ENCODE measurements at regions not wholly inside any gene's neighbourhood (a gene's known extent, or its start where the extent isn't known, plus 50 kb on each side); places are given as distances from the start of the nearest gene placed in this dataset.

DNA sequence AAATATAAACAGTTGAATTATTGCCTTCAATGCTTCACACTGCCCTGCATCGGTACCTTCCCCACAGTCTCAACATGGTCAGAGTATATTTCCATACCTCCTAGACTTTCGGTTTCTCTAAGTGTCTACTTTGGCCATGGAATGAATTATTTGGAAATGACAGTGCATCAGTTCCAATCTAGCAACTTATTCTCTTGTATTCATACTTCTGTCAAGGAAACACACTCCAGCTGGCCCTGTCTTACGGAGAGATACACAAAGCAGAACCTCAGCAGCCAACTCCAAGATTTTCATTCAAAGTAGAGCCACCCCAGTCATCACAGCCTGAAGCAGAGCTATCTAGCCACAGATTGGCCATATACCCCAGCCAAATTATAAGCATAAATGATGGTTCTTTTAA, 518.4 kb upstream of the UBE2E2 start:
- Histone ChIP-seq H3K4me3 (ENCODE audit: insufficient read depth, low read length, poor library complexity, severe bottlenecking) (no peak overlapping the region), H2AFZ (ENCODE audit: low read depth, low read length, severe bottlenecking) (no peak overlapping the region), H3K27ac (ENCODE audit: low read depth, low read length) (no peak overlapping the region), H3K27me3 (ENCODE audit: low read length) (no peaks in the 10 kb centered on the region), H3K9me3 (ENCODE audit: insufficient read depth, low read length) (no peaks in the 10 kb centered on the region), H4K20me1 (ENCODE audit: low read depth, low read length) (no peaks in the 10 kb centered on the region), H3K4me2 (ENCODE audit: low read depth, low read length, poor library complexity, severe bottlenecking) (no peak overlapping the region), H3K9me2 (replicated peaks; ENCODE audit: insufficient read depth, low read length) (no peaks in the 10 kb centered on the region), H3K36me3 (ENCODE audit: low read length) (no peaks in the 10 kb centered on the region), H3K9ac (ENCODE audit: low read length) (no peak overlapping the region), H3F3A (ENCODE audit: insufficient read depth) (no peaks in the 10 kb centered on the region), H3K79me2 (ENCODE audit: insufficient read depth, low read length) (no peaks in the 10 kb centered on the region)
- TF ChIP-seq, protein P1, sequence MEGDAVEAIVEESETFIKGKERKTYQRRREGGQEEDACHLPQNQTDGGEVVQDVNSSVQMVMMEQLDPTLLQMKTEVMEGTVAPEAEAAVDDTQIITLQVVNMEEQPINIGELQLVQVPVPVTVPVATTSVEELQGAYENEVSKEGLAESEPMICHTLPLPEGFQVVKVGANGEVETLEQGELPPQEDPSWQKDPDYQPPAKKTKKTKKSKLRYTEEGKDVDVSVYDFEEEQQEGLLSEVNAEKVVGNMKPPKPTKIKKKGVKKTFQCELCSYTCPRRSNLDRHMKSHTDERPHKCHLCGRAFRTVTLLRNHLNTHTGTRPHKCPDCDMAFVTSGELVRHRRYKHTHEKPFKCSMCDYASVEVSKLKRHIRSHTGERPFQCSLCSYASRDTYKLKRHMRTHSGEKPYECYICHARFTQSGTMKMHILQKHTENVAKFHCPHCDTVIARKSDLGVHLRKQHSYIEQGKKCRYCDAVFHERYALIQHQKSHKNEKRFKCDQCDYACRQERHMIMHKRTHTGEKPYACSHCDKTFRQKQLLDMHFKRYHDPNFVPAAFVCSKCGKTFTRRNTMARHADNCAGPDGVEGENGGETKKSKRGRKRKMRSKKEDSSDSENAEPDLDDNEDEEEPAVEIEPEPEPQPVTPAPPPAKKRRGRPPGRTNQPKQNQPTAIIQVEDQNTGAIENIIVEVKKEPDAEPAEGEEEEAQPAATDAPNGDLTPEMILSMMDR (IDR thresholded peaks at IDR 0.05; ENCODE audit: insufficient read depth, low read length, poor library complexity, severe bottlenecking), result no peak
- no peak for TF ChIP-seq EZH2phosphoT487 (conservative IDR thresholded peaks at IDR 0.05; ENCODE audit: low read length)

DNA sequence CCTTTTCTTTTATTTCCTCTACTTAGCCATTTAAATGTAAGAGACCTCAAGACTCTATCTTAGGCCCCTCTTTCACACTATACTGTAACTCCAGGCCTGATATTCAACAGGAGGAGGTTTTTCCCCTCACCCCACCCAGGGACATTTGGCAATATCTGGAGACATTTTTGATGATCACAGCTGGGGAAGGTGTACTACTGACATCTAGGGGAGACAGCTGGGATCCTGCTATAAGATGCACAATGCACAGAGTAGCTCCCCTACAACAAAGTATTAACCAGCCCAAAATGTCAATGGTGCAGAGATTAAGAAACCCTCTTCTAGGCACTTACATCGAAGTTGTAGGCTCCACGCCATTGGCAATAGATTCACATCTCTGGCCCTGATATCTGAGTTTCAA, 517.5 kb upstream of the UBE2E2 start:
- H3K9ac ChIP-seq (ENCODE audit: low read length), result no peak overlapping the region
- no peaks in the 10 kb centered on the region for H3K79me2 ChIP-seq (ENCODE audit: insufficient read depth, low read length)
- H2AFZ ChIP-seq (ENCODE audit: low read depth, low read length, severe bottlenecking), result no peak overlapping the region
- no peaks in the 10 kb centered on the region for H3K27me3 ChIP-seq (ENCODE audit: low read length)
- no peaks in the 10 kb centered on the region for H3K36me3 ChIP-seq (ENCODE audit: low read length)
- no peaks in the 10 kb centered on the region for H3F3A ChIP-seq (ENCODE audit: insufficient read depth)
- H3K27ac ChIP-seq (ENCODE audit: low read depth, low read length), result no peak overlapping the region
- no peaks in the 10 kb centered on the region for H3K9me3 ChIP-seq (ENCODE audit: insufficient read depth, low read length)
- H3K4me2 ChIP-seq (ENCODE audit: low read depth, low read length, poor library complexity, severe bottlenecking), result no peak overlapping the region
- H4K20me1 ChIP-seq (ENCODE audit: low read depth, low read length), result no peaks in the 10 kb centered on the region
- H3K9me2 ChIP-seq (replicated peaks; ENCODE audit: insufficient read depth, low read length), result no peaks in the 10 kb centered on the region
- TF ChIP-seq, protein P1 (IDR thresholded peaks at IDR 0.05; ENCODE audit: insufficient read depth, low read length, poor library complexity, severe bottlenecking), result no peak
- TF ChIP-seq EZH2phosphoT487 (conservative IDR thresholded peaks at IDR 0.05; ENCODE audit: low read length), result no peak
- H3K4me3 ChIP-seq (ENCODE audit: insufficient read depth, low read length, poor library complexity, severe bottlenecking), result no peak overlapping the region

- Histone ChIP-seq H4K20me1 (ENCODE audit: low read depth, low read length) (no peaks in the 10 kb centered on the region), H3K27me3 (ENCODE audit: low read length) (no peaks in the 10 kb centered on the region), H3F3A (ENCODE audit: insufficient read depth) (no peaks in the 10 kb centered on the region), H3K9ac (ENCODE audit: low read length) (no peak overlapping the region), H3K9me2 (replicated peaks; ENCODE audit: insufficient read depth, low read length) (no peaks in the 10 kb centered on the region), H2AFZ (ENCODE audit: low read depth, low read length, severe bottlenecking) (no peak overlapping the region), H3K9me3 (ENCODE audit: insufficient read depth, low read length) (no peaks in the 10 kb centered on the region), H3K36me3 (ENCODE audit: low read length) (no peaks in the 10 kb centered on the region), H3K4me2 (ENCODE audit: low read depth, low read length, poor library complexity, severe bottlenecking) (no peak overlapping the region), H3K4me3 (ENCODE audit: insufficient read depth, low read length, poor library complexity, severe bottlenecking) (no peak overlapping the region), H3K79me2 (ENCODE audit: insufficient read depth, low read length) (no peaks in the 10 kb centered on the region), H3K27ac (ENCODE audit: low read depth, low read length) (no peak overlapping the region)
- no peak for TF ChIP-seq EZH2phosphoT487 (conservative IDR thresholded peaks at IDR 0.05; ENCODE audit: low read length)
- TF ChIP-seq, protein P1 (IDR thresholded peaks at IDR 0.05; ENCODE audit: insufficient read depth, low read length, poor library complexity, severe bottlenecking), result no peak
Measured at GRCh38 chr3:22691407-22691806, 511.7 kb upstream of the UBE2E2 start.
